HG03571 (cell line): ENCODE measurements at regions not wholly inside any gene's neighbourhood (a gene's known extent, or its start where the extent isn't known, plus 50 kb on each side); places are given as distances from the start of the nearest gene placed in this dataset.

Source experiments
- ATAC-seq: cut with Tn5 transposase; IDR thresholded peaks from one replicate; pipeline ENCODE4 v1.9.1; 2021; ENCODE audit not compliant: unreplicated experiment

DNA sequence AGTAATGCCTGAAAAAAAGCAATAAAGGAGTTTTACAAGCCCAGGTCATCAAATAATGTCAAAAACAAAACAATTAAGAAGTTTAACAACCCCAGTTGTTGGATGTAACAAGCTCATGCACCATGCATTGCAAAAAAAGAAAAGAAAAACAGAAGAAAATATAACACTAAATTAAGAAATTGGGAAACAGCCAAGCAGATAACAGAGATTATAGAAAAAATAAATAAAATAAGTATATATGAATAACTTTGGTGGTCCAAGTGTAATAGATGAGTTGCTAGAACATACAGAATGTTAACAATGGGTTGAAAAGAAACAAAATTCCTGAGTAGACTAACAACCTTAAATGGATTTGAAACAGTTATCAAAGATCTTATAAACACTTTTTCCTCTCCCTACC lies 573.1 kb upstream of the SOX11 start:
- no peak for ATAC-seq

DNA sequence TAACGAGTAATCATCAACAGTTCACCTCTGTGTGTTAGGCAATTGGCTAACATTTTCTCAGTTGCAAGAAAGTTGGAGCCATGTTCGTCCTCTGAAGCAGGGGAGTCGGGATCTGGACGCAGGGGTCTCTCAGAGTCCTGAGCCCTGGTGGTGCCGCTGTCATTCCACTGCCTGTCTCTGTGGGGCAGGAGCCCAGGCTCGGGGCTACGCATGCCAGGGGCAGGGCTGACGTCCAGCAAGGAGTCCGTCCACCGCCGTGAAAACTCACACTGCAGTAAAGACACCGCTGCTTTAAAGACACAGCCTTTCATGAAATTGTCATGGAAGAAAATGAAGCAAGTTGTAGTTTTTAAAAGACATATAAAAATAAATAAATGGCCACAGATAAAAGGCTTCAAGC lies 571.1 kb upstream of the SOX11 start:
- no peak for ATAC-seq

DNA sequence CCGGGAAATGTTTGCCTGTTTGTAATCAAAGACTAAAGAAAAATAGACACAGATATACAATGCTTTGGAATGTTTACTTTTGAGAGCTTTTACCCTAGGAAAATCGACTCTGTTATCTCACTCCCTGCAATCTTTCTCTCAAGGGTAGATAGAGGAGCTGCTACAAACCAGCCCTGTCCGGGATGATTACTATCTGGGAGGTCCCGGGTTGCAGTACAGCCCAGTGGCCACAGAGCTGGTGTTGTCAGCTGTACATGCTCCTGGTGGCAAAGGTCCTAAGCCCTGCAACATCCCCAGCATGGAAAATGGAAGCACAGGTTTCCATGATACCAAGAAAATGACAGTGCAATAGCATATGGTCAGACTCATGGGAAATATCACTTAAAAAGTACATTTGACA lies 570.5 kb upstream of the SOX11 start:
- ATAC-seq, result no peak

DNA sequence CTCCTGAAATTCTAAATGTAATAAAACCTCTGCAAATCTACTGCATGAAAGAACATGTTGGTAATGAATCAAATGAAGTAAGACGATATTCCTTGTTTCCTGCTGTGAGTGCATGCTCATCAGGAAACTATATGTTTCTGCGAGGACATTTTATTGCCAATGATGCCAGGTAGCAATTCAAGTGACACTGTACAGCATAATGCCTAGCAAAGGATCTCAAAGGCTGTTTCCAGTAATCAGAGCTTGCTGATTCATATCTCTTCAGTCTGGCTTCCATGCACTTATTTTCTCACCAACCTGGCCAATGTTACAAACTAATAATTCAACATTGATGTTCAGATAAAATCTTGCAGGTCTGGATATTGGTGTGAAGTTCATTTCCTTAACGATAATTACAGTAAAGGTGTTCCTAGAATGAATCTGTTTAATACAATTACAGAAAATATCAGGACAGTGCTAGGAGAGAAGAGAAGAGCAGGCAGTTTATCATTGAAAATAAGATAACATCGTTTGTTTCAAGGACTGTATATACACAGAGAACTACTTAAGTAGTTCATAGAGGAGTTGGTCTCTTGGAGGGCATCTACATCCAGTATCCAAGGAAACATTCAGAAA lies 568.5 kb upstream of the SOX11 start:
- ATAC-seq, result no peak

- ATAC-seq, result no peak
Measured at GRCh38 chr2:5125017-5125730, 567.0 kb upstream of the SOX11 start.

- ATAC-seq, result no peak
Measured at GRCh38 chr2:5132281-5132680, 559.9 kb upstream of the SOX11 start.

DNA sequence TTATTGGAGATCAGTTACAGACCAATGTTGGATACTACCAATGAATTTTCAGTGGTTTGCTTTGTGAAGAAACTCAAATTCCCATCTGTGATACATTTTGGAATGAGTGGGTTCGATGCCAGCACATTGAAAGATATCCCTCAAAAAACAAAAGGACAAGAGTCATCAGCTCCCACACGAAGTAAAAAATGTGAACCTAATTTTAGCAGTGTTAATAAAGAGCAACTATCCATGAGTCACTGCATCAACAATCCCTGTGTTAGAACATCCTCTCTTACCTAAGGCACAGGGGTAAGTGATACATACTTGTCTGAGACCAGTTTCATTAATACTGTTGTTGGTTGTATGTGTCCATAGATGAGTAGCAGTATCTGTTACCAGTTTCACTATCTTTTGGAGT lies 551.8 kb upstream of the SOX11 start:
- ATAC-seq, result no peak

DNA sequence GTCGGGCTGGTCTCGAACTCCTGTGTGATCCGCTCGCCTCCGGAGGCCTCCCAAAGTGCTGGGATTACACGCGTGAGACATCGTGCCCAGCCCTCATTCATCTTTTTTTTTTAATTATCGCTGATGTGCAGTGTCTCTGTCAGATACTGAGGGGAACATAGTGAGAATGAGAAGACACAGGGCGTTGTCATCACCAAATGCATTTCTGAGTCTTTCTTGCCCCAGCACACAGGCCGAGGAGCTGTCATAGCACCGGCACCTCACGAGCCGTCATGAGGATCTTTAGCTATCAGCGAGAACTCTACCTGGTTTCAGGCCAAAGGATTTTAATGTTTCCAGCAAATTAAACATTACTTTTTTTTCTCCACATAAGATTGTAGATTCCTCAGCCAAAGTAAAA lies 548.0 kb upstream of the SOX11 start:
- no peak for ATAC-seq

DNA sequence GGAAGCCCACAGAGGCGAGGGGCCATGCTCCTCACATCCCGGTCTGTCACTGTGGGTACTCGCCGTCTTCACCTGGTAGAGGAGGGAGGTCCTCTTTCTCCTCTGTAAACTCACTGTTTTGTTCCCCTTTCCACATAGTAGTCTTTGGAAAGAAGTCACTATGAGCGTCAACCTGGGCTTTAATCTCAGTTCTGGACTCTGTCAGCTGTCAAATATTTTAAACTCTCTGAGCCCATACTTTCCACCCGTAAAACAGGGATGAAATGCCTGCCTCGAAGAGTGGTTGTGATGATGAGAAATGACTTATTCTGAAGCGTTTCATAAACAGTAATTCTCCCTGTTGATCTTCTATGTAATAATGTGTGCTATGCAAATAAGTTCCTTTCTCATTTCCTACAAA lies 547.1 kb upstream of the SOX11 start:
- ATAC-seq, result no peak

- ATAC-seq, result no peak
Measured at GRCh38 chr2:5145801-5146200, 546.4 kb upstream of the SOX11 start.

DNA sequence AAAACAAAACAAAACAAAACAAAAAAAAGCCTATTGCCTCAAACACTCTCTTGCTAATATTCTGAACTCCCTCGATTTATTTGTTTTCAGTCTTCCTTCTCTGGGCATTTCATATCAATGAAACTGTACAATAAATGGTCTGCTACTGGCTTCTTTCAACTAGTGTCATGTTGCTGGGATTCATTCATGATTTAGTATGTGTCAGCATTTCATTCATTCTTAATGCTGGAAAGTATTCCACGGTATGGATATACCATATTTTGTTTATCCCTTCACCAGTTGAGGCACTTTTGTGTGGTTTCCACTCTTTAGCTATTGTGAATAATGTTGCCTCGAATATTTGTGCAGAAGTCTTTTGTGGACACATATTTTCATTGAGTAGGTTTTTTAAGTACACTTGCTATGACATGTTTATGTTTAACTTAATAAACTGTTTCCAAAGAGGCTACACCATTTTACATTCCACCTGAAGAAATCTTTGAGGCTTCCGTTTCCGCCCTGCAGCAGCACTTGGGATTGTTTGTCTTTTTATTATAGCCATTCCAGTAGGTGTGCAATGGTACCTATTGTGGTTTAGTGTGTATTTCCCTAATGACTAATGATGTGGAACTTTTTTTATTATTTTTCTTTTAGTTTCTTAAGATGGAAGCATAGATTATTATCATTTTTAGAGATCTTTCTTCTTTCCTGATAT lies 543.6 kb upstream of the SOX11 start:
- no peak for ATAC-seq

GRCh38 chr2:5150871-5151270 lies 541.3 kb upstream of the SOX11 start:
- ATAC-seq, result no peak

DNA sequence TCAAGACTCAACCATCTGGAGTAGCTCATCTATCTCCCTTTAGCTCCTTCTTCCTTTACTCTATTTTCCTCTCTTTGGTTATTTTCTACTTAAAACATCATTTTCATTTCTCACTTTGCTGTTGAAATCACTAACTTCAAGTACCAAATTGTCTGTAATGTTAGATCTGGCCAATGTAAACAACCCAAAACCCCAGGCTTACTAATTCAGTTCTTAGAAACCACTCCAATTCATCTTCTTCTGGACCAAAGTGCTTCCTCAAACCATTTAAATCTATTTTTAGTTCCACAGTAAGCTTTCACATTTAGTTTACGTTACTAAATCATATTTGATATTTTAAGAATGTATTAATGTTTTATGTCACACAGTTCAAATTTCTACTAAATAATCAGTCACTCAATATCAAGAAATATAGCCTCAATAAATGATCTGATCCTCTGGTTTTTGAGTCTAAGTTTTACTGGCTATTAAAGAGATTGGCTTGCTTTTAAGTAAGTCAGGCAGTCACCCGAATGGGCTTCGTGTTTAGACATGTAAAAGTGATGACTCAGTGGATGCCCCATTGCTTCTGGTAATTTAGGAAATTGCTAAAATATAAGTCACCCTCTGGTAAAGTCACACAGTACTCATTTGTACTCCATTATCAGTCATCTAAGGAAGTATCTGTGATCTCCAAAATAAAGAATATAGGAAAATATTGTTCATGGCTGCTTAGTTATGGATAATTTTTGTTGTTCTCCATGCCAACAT lies 527.2 kb upstream of the SOX11 start:
- no peak for ATAC-seq

DNA sequence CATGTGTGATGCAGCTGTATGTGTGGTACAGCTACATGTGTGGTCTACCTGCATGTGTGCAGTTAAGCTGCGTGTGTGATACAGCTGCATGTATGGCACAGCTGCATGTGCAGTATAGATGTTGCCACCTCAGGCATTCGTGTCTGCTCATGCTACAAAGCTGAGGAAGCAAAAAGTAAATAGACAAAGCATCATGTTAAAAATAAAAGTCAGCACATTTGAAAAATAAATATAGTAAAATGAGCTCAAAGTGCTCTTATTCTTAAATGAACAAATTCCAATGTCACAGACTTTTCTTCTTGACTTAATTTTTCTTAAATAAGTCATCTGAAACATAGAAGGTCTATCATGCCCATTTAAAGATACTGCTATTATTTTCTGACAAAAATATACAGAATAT lies 519.3 kb upstream of the SOX11 start:
- no peak for ATAC-seq

- no peak for ATAC-seq
Measured at GRCh38 chr2:5173876-5174535, 518.2 kb upstream of the SOX11 start.

DNA sequence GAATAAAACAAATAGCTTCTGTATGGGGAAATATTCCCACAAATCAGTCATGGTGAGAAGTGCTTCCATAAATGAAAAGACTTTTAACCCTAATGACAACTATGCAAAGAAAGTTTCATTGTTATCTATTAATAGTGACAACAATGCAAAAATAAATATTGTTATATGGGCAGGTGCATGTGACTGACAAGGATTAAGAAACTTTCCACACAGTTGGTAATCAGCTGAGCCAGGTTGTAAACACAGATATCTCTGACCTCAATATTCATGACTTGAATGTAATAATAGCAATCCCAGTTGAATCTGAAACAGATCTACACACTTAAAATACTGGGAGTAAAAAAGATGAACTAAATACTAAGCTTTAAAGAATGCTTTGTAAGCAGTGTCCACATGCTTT lies 517.0 kb upstream of the SOX11 start:
- ATAC-seq, result no peak

GRCh38 chr2:5176764-5177163 lies 515.4 kb upstream of the SOX11 start:
- no peak for ATAC-seq

GRCh38 chr2:5183031-5183430 lies 509.2 kb upstream of the SOX11 start:
- ATAC-seq, result no peak

DNA sequence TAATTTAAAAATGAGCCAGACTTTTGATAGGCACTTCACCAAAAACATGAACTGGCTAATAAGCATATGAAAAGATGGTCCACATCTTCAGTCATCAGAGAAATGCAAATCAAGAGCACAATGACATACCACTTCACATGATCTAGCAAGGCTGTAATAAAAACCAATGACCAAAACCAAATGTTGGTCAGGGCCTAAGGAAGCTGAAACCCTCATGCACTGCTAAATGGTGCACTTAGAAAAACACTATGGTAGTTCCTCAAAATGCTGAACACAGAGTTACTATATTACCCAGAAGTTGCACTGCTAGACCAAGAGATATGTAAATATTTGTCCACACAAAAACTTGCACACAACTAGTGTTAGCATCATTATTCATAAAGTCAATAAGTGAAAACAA lies 504.9 kb upstream of the SOX11 start:
- no peak for ATAC-seq

DNA sequence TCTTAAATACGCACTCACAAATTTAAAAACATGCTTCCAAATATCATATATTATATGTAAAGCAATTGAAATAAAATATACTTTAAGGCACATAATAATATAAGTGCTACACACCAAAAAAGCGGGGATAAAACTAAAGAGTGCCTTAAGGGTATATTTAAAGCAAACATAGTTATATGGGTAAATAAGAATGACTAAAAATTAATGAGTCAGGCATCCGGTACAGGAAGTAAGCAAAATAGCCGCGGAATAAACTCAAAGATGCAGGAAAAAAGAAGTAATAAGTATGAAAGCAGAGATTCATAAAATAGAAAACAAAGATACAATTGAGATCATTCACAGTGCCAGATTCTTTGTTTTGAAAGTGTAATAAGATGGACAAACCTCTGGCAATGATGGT lies 503.5 kb upstream of the SOX11 start:
- no peak for ATAC-seq

DNA sequence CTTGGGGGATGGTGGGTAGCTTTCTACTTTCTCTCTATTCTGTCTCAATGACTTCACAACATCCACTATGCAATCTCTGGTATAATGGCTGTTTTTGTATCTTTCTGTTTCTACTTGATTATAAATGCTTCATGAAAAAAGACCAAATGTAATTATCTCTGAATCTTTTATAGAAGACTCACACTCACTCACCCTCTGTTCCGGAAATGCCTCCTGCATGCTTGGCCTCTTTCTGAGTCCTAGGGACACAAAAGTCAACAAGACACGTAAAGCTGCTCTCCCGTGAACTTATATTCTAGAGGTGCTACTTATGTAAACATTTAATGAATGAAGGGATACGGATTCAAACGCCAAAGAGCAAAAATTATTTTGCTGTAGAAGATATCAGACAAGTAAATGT lies 502.2 kb upstream of the SOX11 start:
- ATAC-seq, result no peak
